Neural progenitor cell (in vitro differentiated cells): ENCODE measurements at regions not wholly inside any gene's neighbourhood (a gene's known extent, or its start where the extent isn't known, plus 50 kb on each side); places are given as distances from the start of the nearest gene placed in this dataset.

ENCODE experiments used
- DNase-seq: peaks from one replicate; pipeline ENCODE4 v3.0.0-alpha.2; 2016; ENCODE audit warnings: low spot score
- H2AFZ ChIP-seq: fragments of 200-600 bp; sonication (generic); replicated peaks from 2 replicates; pipeline ENCODE4 v1.6.1; 2016; ENCODE audit warnings: antibody characterized with exemption
- H3F3A ChIP-seq: fragments of 200-600 bp; sonication (generic); 2 replicates; pipeline ENCODE4 v1.6.1; 2016; ENCODE audit warnings: antibody characterized with exemption, low read depth
- H3K27ac ChIP-seq: fragments of 200-600 bp; sonication (generic); 2 replicates; pipeline ENCODE4 v1.5.1; 2016; ENCODE audit warnings: mild to moderate bottlenecking
- H3K27me3 ChIP-seq: fragments of 200-600 bp; sonication (generic); 2 replicates; pipeline ENCODE4 v1.6.1; 2016; ENCODE audit warnings: mild to moderate bottlenecking, moderate library complexity
- H3K36me3 ChIP-seq: fragments of 200-600 bp; sonication (generic); 2 replicates; pipeline ENCODE4 v1.5.1; 2016
- H3K4me1 ChIP-seq: fragments of 200-600 bp; sonication (generic); 2 replicates; pipeline ENCODE4 v1.6.1; 2016; ENCODE audit warnings: mixed run types
- H3K4me2 ChIP-seq: fragments of 200-600 bp; sonication (generic); 2 replicates; pipeline ENCODE4 v1.6.1; 2016
- H3K4me3 ChIP-seq: fragments of 200-600 bp; sonication (generic); 2 replicates; pipeline ENCODE4 v1.5.1; 2016
- H3K79me2 ChIP-seq: fragments of 200-600 bp; sonication (generic); 2 replicates; pipeline ENCODE4 v1.6.1; 2016; ENCODE audit warnings: low read depth
- H3K9ac ChIP-seq: fragments of 200-600 bp; sonication (generic); 2 replicates; pipeline ENCODE4 v1.6.1; 2016
- H3K9me3 ChIP-seq: fragments of 200-600 bp; sonication (generic); 2 replicates; pipeline ENCODE4 v1.5.1; 2016; ENCODE audit warnings: low read depth
- H4K20me1 ChIP-seq: fragments of 200-600 bp; sonication (generic); 2 replicates; pipeline ENCODE4 v1.6.1; 2016; ENCODE audit warnings: low read depth
- H3K27ac Mint-ChIP-seq: 3 replicates; pipeline ENCODE4 v1.8.0; 2021; ENCODE audit warnings: mixed read lengths
- H3K27me3 Mint-ChIP-seq: 2 replicates; pipeline ENCODE4 v1.8.0; 2022; ENCODE audit warnings: low read depth, mild to moderate bottlenecking, inconsistent platforms, moderate library complexity, mixed read lengths; ENCODE audit not compliant: insufficient read depth
- H3K36me3 Mint-ChIP-seq: 3 replicates; pipeline ENCODE4 v1.8.0; 2021; ENCODE audit warnings: mixed read lengths
- H3K4me1 Mint-ChIP-seq: 3 replicates; pipeline ENCODE4 v1.8.0; 2021; ENCODE audit warnings: mixed read lengths
- H3K4me3 Mint-ChIP-seq: 3 replicates; pipeline ENCODE4 v1.8.0; 2021; ENCODE audit warnings: mild to moderate bottlenecking, moderate library complexity, mixed read lengths
- H3K9me3 Mint-ChIP-seq: 3 replicates; pipeline ENCODE4 v1.8.0; 2020; ENCODE audit warnings: mixed read lengths
- CTCF ChIP-seq: fragments of 200-600 bp; sonication (generic); IDR thresholded peaks from 2 replicates; pipeline ENCODE4 v1.5.1; 2017; ENCODE audit warnings: antibody characterized with exemption, mild to moderate bottlenecking
- EZH2 ChIP-seq: fragments of 200-600 bp; sonication (generic); IDR thresholded peaks from 2 replicates; pipeline ENCODE4 v1.6.1; 2017; ENCODE audit warnings: antibody characterized with exemption, mild to moderate bottlenecking, moderate library complexity
- EZH2phosphoT487 ChIP-seq: fragments of 200-600 bp; sonication (generic); IDR thresholded peaks from 2 replicates; pipeline ENCODE4 v1.6.1; 2017; ENCODE audit warnings: antibody characterized with exemption

- Mint-ChIP-seq H3K9me3 (peaks cover 3% of the 10 kb centered on the region), H3K27me3 (peaks cover 13% of the 10 kb centered on the region), H3K36me3 (no peaks in the 10 kb centered on the region), H3K4me3 (no peak overlapping the region), H3K4me1 (peaks cover 9% of the 10 kb centered on the region), H3K27ac (no peak overlapping the region)
- no peak overlapping the region for H3K4me3 ChIP-seq
- peaks cover 3% of the 10 kb centered on the region for H3K4me1 ChIP-seq
- no peaks in the 10 kb centered on the region for H3K36me3 ChIP-seq
- H3K79me2 ChIP-seq = no peaks in the 10 kb centered on the region
- H3F3A ChIP-seq = no peaks in the 10 kb centered on the region
- H3K27ac ChIP-seq = no peak overlapping the region
- no peaks in the 10 kb centered on the region for H4K20me1 ChIP-seq
- no peaks in the 10 kb centered on the region for H3K9me3 ChIP-seq
- H3K27me3 ChIP-seq = peaks cover 38% of the 10 kb centered on the region
- H3K9ac ChIP-seq = no peak overlapping the region
- H3K4me2 ChIP-seq = no peak overlapping the region
- no peak for TF ChIP-seq EZH2
- no peak for TF ChIP-seq CTCF
- no peak for TF ChIP-seq EZH2phosphoT487
- DNase-seq = no peak
- H2AFZ ChIP-seq = no peak overlapping the region
These were observed 102.2 kb upstream of the FGF3 start for GRCh38 chr11:69921128-69922014.

- TF ChIP-seq EZH2 = no peak
- no peak for TF ChIP-seq EZH2phosphoT487
- TF ChIP-seq CTCF = no peak
- Mint-ChIP-seq H3K36me3 (no peaks in the 10 kb centered on the region), H3K4me1 (peaks cover 12% of the 10 kb centered on the region), H3K4me3 (no peak overlapping the region), H3K9me3 (peaks cover 3% of the 10 kb centered on the region), H3K27me3 (peaks cover 16% of the 10 kb centered on the region), H3K27ac (no peak overlapping the region)
- Histone ChIP-seq H3K27me3 (peaks cover 30% of the 10 kb centered on the region), H3K36me3 (no peaks in the 10 kb centered on the region), H3K4me2 (no peak overlapping the region), H3K27ac (no peak overlapping the region), H4K20me1 (no peaks in the 10 kb centered on the region), H3K4me3 (no peak overlapping the region), H3K4me1 (peaks cover 3% of the 10 kb centered on the region), H3K79me2 (no peaks in the 10 kb centered on the region), H2AFZ (no peak overlapping the region), H3F3A (no peaks in the 10 kb centered on the region), H3K9ac (no peak overlapping the region), H3K9me3 (no peaks in the 10 kb centered on the region)
- DNase-seq = no peak
These were observed 102.9 kb upstream of the FGF3 start for GRCh38 chr11:69922015-69922595.

GRCh38 chr11:69922596-69923111 lies 103.4 kb upstream of the FGF3 start:
- Histone ChIP-seq H3K79me2 (no peaks in the 10 kb centered on the region), H3K4me2 (no peak overlapping the region), H3K4me3 (no peak overlapping the region), H4K20me1 (no peaks in the 10 kb centered on the region), H3F3A (no peaks in the 10 kb centered on the region), H3K27me3 (peaks cover 25% of the 10 kb centered on the region), H3K9ac (no peak overlapping the region), H3K4me1 (peaks cover 3% of the 10 kb centered on the region), H3K9me3 (no peaks in the 10 kb centered on the region), H3K27ac (no peak overlapping the region), H3K36me3 (no peaks in the 10 kb centered on the region), H2AFZ (no peak overlapping the region)
- Mint-ChIP-seq H3K9me3 (peaks cover 3% of the 10 kb centered on the region), H3K36me3 (no peaks in the 10 kb centered on the region), H3K4me3 (no peak overlapping the region), H3K4me1 (peaks cover 12% of the 10 kb centered on the region), H3K27ac (no peak overlapping the region), H3K27me3 (peaks cover 17% of the 10 kb centered on the region)
- DNase-seq = no peak
- TF ChIP-seq CTCF = no peak
- TF ChIP-seq EZH2 = no peak
- no peak for TF ChIP-seq EZH2phosphoT487
